SK-N-SH treated with all-trans-retinoic acid at 6 μM for 48 hours (cell line): ENCODE measurements at regions not wholly inside any gene's neighbourhood (a gene's known extent, or its start where the extent isn't known, plus 50 kb on each side); places are given as distances from the start of the nearest gene placed in this dataset.

ENCODE experiments used
- ATAC-seq: fragments of 200-7000 bp; cut with Tn5 transposase; 3 replicates; pipeline ENCODE4 v1.9.1; 2020; ENCODE audit warnings: mild to moderate bottlenecking, moderate library complexity
- ARNTL ChIP-seq: fragments of 450-650 bp; formaldehyde crosslinking; IDR thresholded peaks from 2 replicates; pipeline ENCODE4 v1.5.0; 2020; ENCODE audit warnings: low read depth, mild to moderate bottlenecking, moderate library complexity, borderline replicate concordance
- BACH2 ChIP-seq: fragments of 250-450 bp; sonication (Bioruptor Pico); IDR thresholded peaks from 2 replicates; pipeline ENCODE4 v1.9.0; 2021; ENCODE audit warnings: mild to moderate bottlenecking, borderline replicate concordance
- CREB5 ChIP-seq: fragments of 250-450 bp; sonication (Bioruptor Pico); IDR thresholded peaks from 2 replicates; pipeline ENCODE4 v1.5.1; 2020; ENCODE audit warnings: low read depth, mild to moderate bottlenecking, moderate library complexity
- CSDC2 ChIP-seq: fragments of 250-450 bp; sonication (Bioruptor Pico); IDR thresholded peaks from 2 replicates; pipeline ENCODE4 v1.5.0; 2020; ENCODE audit warnings: mild to moderate bottlenecking, moderate library complexity
- CSRNP3 ChIP-seq: fragments of 250-450 bp; sonication (Bioruptor Pico); IDR thresholded peaks from 2 replicates; pipeline ENCODE4 v1.5.1; 2021; ENCODE audit warnings: mild to moderate bottlenecking, moderate library complexity
- ESRRG ChIP-seq: fragments of 250-450 bp; sonication (Bioruptor Pico); IDR thresholded peaks from 2 replicates; pipeline ENCODE4 v1.6.1; 2021; ENCODE audit warnings: mild to moderate bottlenecking
- GLIS3 ChIP-seq: fragments of 250-450 bp; sonication (Bioruptor Pico); IDR thresholded peaks from 2 replicates; pipeline ENCODE4 v1.5.0; 2020; ENCODE audit warnings: mild to moderate bottlenecking, moderate library complexity
- OSR1 ChIP-seq: fragments of 250-450 bp; sonication (Bioruptor Pico); IDR thresholded peaks from 2 replicates; pipeline ENCODE4 v1.8.0; 2022; ENCODE audit warnings: moderate library complexity, mild to moderate bottlenecking, inconsistent platforms
- PATZ1 ChIP-seq: fragments of 250-450 bp; sonication (Bioruptor Pico); IDR thresholded peaks from 2 replicates; pipeline ENCODE4 v1.8.0; 2020; ENCODE audit warnings: mild to moderate bottlenecking, moderate library complexity, borderline replicate concordance
- POU6F1 ChIP-seq: fragments of 250-450 bp; sonication (Bioruptor Pico); IDR thresholded peaks from 2 replicates; pipeline ENCODE4 v1.8.0; 2021; ENCODE audit warnings: low read depth, mild to moderate bottlenecking, moderate library complexity, borderline replicate concordance
- PPARA ChIP-seq: fragments of 250-450 bp; sonication (Bioruptor Pico); IDR thresholded peaks from 2 replicates; pipeline ENCODE4 v1.5.0; 2020; ENCODE audit warnings: mild to moderate bottlenecking, borderline replicate concordance
- SNAI2 ChIP-seq: fragments of 250-450 bp; sonication (Bioruptor Pico); IDR thresholded peaks from 2 replicates; pipeline ENCODE4 v1.5.0; 2020; ENCODE audit warnings: mild to moderate bottlenecking, moderate library complexity
- TCF4 ChIP-seq: fragments of 250-450 bp; sonication (Bioruptor Pico); IDR thresholded peaks from 2 replicates; pipeline ENCODE4 v1.8.0; 2021; ENCODE audit warnings: mild to moderate bottlenecking, moderate library complexity, borderline replicate concordance
- TOX ChIP-seq: fragments of 250-450 bp; sonication (Bioruptor Pico); IDR thresholded peaks from 2 replicates; pipeline ENCODE4 v1.8.0; 2021; ENCODE audit warnings: mild to moderate bottlenecking, moderate library complexity, borderline replicate concordance
- TSHZ2 ChIP-seq: fragments of 250-450 bp; sonication (Bioruptor Pico); IDR thresholded peaks from 2 replicates; pipeline ENCODE4 v1.5.0; 2020; ENCODE audit warnings: mild to moderate bottlenecking, moderate library complexity
- ZC3H10 ChIP-seq: fragments of 250-450 bp; sonication (Bioruptor Pico); IDR thresholded peaks from 2 replicates; pipeline ENCODE4 v1.5.1; 2021; ENCODE audit warnings: mild to moderate bottlenecking, moderate library complexity
- ZFP30 ChIP-seq: fragments of 450-650 bp; formaldehyde crosslinking; IDR thresholded peaks from 2 replicates; pipeline ENCODE4 v1.5.0; 2022; ENCODE audit warnings: mild to moderate bottlenecking, moderate library complexity
- ZNF70 ChIP-seq: fragments of 450-650 bp; formaldehyde crosslinking; IDR thresholded peaks from 2 replicates; pipeline ENCODE4 v1.5.0; 2020; ENCODE audit warnings: mild to moderate bottlenecking, moderate library complexity
- ZNF8 ChIP-seq: fragments of 450-650 bp; formaldehyde crosslinking; IDR thresholded peaks from 2 replicates; pipeline ENCODE4 v1.5.0; 2020; ENCODE audit warnings: mild to moderate bottlenecking, moderate library complexity

- ATAC-seq = no peak
- no peak for TF ChIP-seq BACH2 (CRISPR knock-in tag)
- no peak for TF ChIP-seq PATZ1 (CRISPR knock-in tag)
- TF ChIP-seq OSR1 = no peak
- TF ChIP-seq TOX (CRISPR knock-in tag) = no peak
- TF ChIP-seq POU6F1 (CRISPR knock-in tag) = no peak
- TF ChIP-seq, all 23 proteins: peak for 0
Observed at GRCh38 chr21:33988237-33989017, 72.8 kb upstream of the ATP5PO start.

GRCh38 chr21:33987461-33987860 lies 71.9 kb upstream of the ATP5PO start:
- no peak for TF ChIP-seq CSDC2
- no peak for TF ChIP-seq TCF4
- no peak for TF ChIP-seq ESRRG (CRISPR knock-in tag)
- no peak for TF ChIP-seq CSRNP3 (CRISPR knock-in tag)
- TF ChIP-seq BACH2 (CRISPR knock-in tag) = no peak
- no peak for TF ChIP-seq SNAI2 (CRISPR knock-in tag)
- no peak for TF ChIP-seq ZC3H10 (CRISPR knock-in tag)
- TF ChIP-seq TOX (CRISPR knock-in tag) = no peak
- no peak for TF ChIP-seq ZFP30 (CRISPR knock-in tag)
- ATAC-seq = no peak

- ATAC-seq = no peak
- TF ChIP-seq PPARA (CRISPR knock-in tag) (no peak), ZC3H10 (CRISPR knock-in tag) (no peak), ARNTL (CRISPR knock-in tag) (no peak)
Observed at GRCh38 chr21:33985117-33986050, 69.8 kb upstream of the ATP5PO start.

GRCh38 chr21:33984021-33984481 lies 68.4 kb upstream of the ATP5PO start:
- no peak for ATAC-seq
- TF ChIP-seq SNAI2 (CRISPR knock-in tag) (no peak), CREB5 (CRISPR knock-in tag) (no peak), TOX (CRISPR knock-in tag) (no peak), ZNF70 (CRISPR knock-in tag) (no peak), PPARA (CRISPR knock-in tag) (no peak), ARNTL (CRISPR knock-in tag) (no peak), PATZ1 (CRISPR knock-in tag) (no peak), GLIS3 (no peak), CSRNP3 (CRISPR knock-in tag) (no peak), ZNF8 (CRISPR knock-in tag) (no peak), ZC3H10 (CRISPR knock-in tag) (no peak), BACH2 (CRISPR knock-in tag) (no peak), TSHZ2 (no peak), CSDC2 (no peak)
